Fibroblast of skin of right biceps (primary cell): ENCODE measurements at regions not wholly inside any gene's neighbourhood (a gene's known extent, or its start where the extent isn't known, plus 50 kb on each side); places are given as distances from the start of the nearest gene placed in this dataset.
"Not testable (repeated sequence)": the region's sequence is repeated elsewhere in the genome, so short reads cannot be mapped to it uniquely, and the experiment has no call there.

Experiments
- DNase-seq: peaks from one replicate; pipeline ENCODE4 v3.0.0-alpha.2; 2013

GRCh38 chr2:155517362-155517761, 815.2 kb downstream of the NR4A2 start:
- no peak for DNase-seq

- DNase-seq: no peak
Observed at GRCh38 chr2:155513248-155513647, 814.8 kb downstream of the KCNJ3 start.

- DNase-seq: no peak
Observed at GRCh38 chr2:155502766-155503165, 804.3 kb downstream of the KCNJ3 start.

GRCh38 chr2:155498106-155498505, 799.6 kb downstream of the KCNJ3 start:
- no peak for DNase-seq

GRCh38 chr2:155494744-155495143, 796.2 kb downstream of the KCNJ3 start:
- DNase-seq: no peak

GRCh38 chr2:155485141-155485842, 786.8 kb downstream of the KCNJ3 start:
- no peak for DNase-seq

GRCh38 chr2:155481141-155481540, 782.6 kb downstream of the KCNJ3 start:
- no peak for DNase-seq

- DNase-seq: not testable (repeated sequence)
Observed at GRCh38 chr2:155472018-155472417, 773.5 kb downstream of the KCNJ3 start.

- DNase-seq: no peak
Observed at GRCh38 chr2:155456222-155456621, 757.7 kb downstream of the KCNJ3 start.

- no peak for DNase-seq
Observed at GRCh38 chr2:155442755-155443372, 744.4 kb downstream of the KCNJ3 start.

GRCh38 chr2:155442088-155442487, 743.6 kb downstream of the KCNJ3 start:
- no peak for DNase-seq

- no peak for DNase-seq
Observed at GRCh38 chr2:155431004-155431507, 732.6 kb downstream of the KCNJ3 start.

- DNase-seq: no peak
Observed at GRCh38 chr2:155427470-155427869, 729.0 kb downstream of the KCNJ3 start.

GRCh38 chr2:155424518-155424917, 726.0 kb downstream of the KCNJ3 start:
- DNase-seq: no peak

GRCh38 chr2:155418753-155419152, 720.3 kb downstream of the KCNJ3 start:
- no peak for DNase-seq

GRCh38 chr2:155412598-155412997, 714.1 kb downstream of the KCNJ3 start:
- DNase-seq: no peak

- DNase-seq: no peak
Observed at GRCh38 chr2:155404433-155405002, 706.0 kb downstream of the KCNJ3 start.

- no peak for DNase-seq
Observed at GRCh38 chr2:155393406-155393805, 694.9 kb downstream of the KCNJ3 start.

GRCh38 chr2:155391613-155392130, 693.2 kb downstream of the KCNJ3 start:
- DNase-seq: no peak

GRCh38 chr2:155389224-155389623, 690.7 kb downstream of the KCNJ3 start:
- no peak for DNase-seq

GRCh38 chr2:155384555-155385123, 686.1 kb downstream of the KCNJ3 start:
- DNase-seq: no peak

- no peak for DNase-seq
Observed at GRCh38 chr2:155382776-155383175, 684.3 kb downstream of the KCNJ3 start.

GRCh38 chr2:155381436-155381835, 682.9 kb downstream of the KCNJ3 start:
- no peak for DNase-seq

GRCh38 chr2:155379494-155379893, 681.0 kb downstream of the KCNJ3 start:
- no peak for DNase-seq
